ENCODE measurements at regions not wholly inside any gene's neighbourhood (a gene's known extent, or its start where the extent isn't known, plus 50 kb on each side); places are given as distances from the start of the nearest gene placed in this dataset.

DNA sequence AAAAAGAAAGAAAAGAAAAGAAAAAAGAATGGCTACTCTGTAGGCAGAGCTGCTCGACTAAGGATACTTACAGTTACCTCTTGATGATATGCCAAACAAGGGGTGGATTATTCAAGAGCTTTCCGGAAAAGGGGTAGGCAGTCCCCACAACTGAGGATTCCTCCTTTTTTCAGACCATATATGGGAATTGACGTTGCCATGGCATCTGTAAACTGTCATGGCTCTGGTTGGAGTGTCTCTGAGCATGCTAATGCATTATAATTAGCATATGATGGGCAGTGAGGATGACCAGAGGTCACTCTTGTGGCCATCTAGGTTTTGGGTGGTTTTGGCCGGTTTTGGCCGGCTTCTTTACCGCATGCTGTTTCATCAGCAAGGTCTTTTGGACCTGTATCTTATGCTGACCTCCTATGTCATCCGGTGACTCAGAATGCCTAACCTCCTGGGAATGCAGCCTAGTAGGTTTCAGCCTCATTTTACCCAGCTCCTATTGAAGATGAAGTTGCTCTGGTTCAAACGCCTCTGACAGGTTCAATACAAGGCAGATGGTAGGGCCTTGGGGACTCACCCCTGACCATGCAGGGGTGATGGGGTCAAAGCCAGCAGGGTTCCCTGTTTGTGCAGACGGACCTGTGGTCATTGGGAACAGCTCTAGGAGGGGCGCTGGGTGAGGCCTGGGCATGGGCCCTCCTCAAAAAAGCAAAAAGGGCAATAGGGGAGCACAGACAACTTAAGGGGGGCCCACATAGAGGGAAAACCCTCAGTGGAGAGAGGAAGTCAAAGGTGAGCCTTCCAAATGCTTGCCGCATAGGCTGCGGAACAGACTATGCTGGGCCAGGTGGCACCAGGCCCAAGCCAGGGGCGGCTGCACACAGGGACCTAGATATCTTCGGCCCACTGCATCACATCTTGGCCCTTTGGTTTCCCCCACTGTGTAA lies 251.2 kb upstream of the RAB6C start:
- TF ChIP-seq BRCA1 (CRISPR knock-in tag; IDR thresholded peaks at IDR 0.05) = no peak
- no peak for TF ChIP-seq MZF1 (CRISPR knock-in tag; IDR thresholded peaks at IDR 0.05; ENCODE audit: borderline replicate concordance)
- TF ChIP-seq, protein P1, sequence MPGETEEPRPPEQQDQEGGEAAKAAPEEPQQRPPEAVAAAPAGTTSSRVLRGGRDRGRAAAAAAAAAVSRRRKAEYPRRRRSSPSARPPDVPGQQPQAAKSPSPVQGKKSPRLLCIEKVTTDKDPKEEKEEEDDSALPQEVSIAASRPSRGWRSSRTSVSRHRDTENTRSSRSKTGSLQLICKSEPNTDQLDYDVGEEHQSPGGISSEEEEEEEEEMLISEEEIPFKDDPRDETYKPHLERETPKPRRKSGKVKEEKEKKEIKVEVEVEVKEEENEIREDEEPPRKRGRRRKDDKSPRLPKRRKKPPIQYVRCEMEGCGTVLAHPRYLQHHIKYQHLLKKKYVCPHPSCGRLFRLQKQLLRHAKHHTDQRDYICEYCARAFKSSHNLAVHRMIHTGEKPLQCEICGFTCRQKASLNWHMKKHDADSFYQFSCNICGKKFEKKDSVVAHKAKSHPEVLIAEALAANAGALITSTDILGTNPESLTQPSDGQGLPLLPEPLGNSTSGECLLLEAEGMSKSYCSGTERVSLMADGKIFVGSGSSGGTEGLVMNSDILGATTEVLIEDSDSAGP (CRISPR knock-in tag; IDR thresholded peaks at IDR 0.05; ENCODE audit: borderline replicate concordance) = no peak
- TF ChIP-seq MED1 (CRISPR knock-in tag; IDR thresholded peaks at IDR 0.05) = no peak
- no peak for TF ChIP-seq MEIS2 (CRISPR knock-in tag; IDR thresholded peaks at IDR 0.05)
- TF ChIP-seq, protein P2, sequence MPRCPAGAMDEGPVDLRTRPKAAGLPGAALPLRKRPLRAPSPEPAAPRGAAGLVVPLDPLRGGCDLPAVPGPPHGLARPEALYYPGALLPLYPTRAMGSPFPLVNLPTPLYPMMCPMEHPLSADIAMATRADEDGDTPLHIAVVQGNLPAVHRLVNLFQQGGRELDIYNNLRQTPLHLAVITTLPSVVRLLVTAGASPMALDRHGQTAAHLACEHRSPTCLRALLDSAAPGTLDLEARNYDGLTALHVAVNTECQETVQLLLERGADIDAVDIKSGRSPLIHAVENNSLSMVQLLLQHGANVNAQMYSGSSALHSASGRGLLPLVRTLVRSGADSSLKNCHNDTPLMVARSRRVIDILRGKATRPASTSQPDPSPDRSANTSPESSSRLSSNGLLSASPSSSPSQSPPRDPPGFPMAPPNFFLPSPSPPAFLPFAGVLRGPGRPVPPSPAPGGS (CRISPR knock-in tag; IDR thresholded peaks at IDR 0.05) = no peak
- no peak for TF ChIP-seq ZBTB21 (CRISPR knock-in tag; IDR thresholded peaks at IDR 0.05)
- TF ChIP-seq HOXD1 (CRISPR knock-in tag; IDR thresholded peaks at IDR 0.05) = no peak
- TF ChIP-seq, protein P3, sequence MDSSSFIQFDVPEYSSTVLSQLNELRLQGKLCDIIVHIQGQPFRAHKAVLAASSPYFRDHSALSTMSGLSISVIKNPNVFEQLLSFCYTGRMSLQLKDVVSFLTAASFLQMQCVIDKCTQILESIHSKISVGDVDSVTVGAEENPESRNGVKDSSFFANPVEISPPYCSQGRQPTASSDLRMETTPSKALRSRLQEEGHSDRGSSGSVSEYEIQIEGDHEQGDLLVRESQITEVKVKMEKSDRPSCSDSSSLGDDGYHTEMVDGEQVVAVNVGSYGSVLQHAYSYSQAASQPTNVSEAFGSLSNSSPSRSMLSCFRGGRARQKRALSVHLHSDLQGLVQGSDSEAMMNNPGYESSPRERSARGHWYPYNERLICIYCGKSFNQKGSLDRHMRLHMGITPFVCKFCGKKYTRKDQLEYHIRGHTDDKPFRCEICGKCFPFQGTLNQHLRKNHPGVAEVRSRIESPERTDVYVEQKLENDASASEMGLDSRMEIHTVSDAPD (CRISPR knock-in tag; IDR thresholded peaks at IDR 0.05) = no peak
- no peak for TF ChIP-seq POLR2A (IDR thresholded peaks at IDR 0.05; ENCODE audit: insufficient read depth in 1 of 2, low read depth in 2 of 2, low read length in 2 of 2)
- no peak for TF ChIP-seq ARHGAP35 (CRISPR knock-in tag; IDR thresholded peaks at IDR 0.05; ENCODE audit: borderline replicate concordance)
- TF ChIP-seq ZBTB20 (CRISPR knock-in tag; IDR thresholded peaks at IDR 0.05; ENCODE audit: borderline replicate concordance, low read depth) = no peak
- no peak for TF ChIP-seq SIN3A (IDR thresholded peaks at IDR 0.05; ENCODE audit: borderline replicate concordance, low read depth, low read length)
- TF ChIP-seq SRF (IDR thresholded peaks at IDR 0.05; ENCODE audit: low read depth, low read length) = no peak
